ENCODE measurements at regions not wholly inside any gene's neighbourhood (a gene's known extent, or its start where the extent isn't known, plus 50 kb on each side); places are given as distances from the start of the nearest gene placed in this dataset.

GRCh38 chr11:119888119-119888518 is 159.1 kb upstream of the NECTIN1 start:
- TF ChIP-seq RCOR1 (IDR thresholded peaks at IDR 0.05; ENCODE audit: insufficient replicate concordance, low read length) (no peak), CTCF (conservative IDR thresholded peaks at IDR 0.05; ENCODE audit: low read depth, low read length) (no peak), FOS (IDR thresholded peaks at IDR 0.05; ENCODE audit: low read depth, low read length) (no peak), POLR2A (IDR thresholded peaks at IDR 0.05; ENCODE audit: low read depth, low read length) (no peak), MXI1 (IDR thresholded peaks at IDR 0.05; ENCODE audit: borderline replicate concordance, low read depth, low read length) (no peak), USF2 (IDR thresholded peaks at IDR 0.05; ENCODE audit: low read depth, low read length) (no peak), BHLHE40 (IDR thresholded peaks at IDR 0.05; ENCODE audit: low read depth, low read length) (no peak), MAZ (IDR thresholded peaks at IDR 0.05; ENCODE audit: borderline replicate concordance, low read depth, low read length) (no peak), RAD21 (IDR thresholded peaks at IDR 0.05; ENCODE audit: low read length) (no peak), MAFK (IDR thresholded peaks at IDR 0.05; ENCODE audit: low read depth, low read length) (no peak), CEBPB (IDR thresholded peaks at IDR 0.05; ENCODE audit: low read depth, low read length) (no peak), SMC3 (IDR thresholded peaks at IDR 0.05; ENCODE audit: low read depth, low read length) (no peak)

Measured in IMR-90 (cell line).